PC-9 (cell line): ENCODE measurements at regions not wholly inside any gene's neighbourhood (a gene's known extent, or its start where the extent isn't known, plus 50 kb on each side); places are given as distances from the start of the nearest gene placed in this dataset.

ENCODE experiments used
- BruUV-seq: library from RNA; stranded (reverse); fragments of 400-500 nt; replicated peaks from 2 replicates; lab custom pipeline; 2021; lab: Mats Ljungman, UMichigan
- CTCF ChIA-PET: fragments of 300-600 bp; sonication (Branson Sonifier 250); formaldehyde crosslinking; loops from one replicate; lab custom pipeline; 2022; ENCODE audit warnings: antibody characterized with exemption; lab: Charles Lee
- POLR2A ChIA-PET: fragments of 300-600 bp; sonication (Branson Sonifier 250); formaldehyde crosslinking; loops from one replicate; lab custom pipeline; 2022; ENCODE audit warnings: antibody characterized with exemption; ENCODE audit not compliant: unreplicated experiment; lab: Charles Lee
- DNase-seq, 2 experiments: peaks; one replicate each; pipeline versions ENCODE4 v3.0.0 to v3.0.0-alpha.2; 2015 to 2022; ENCODE audit warnings: mixed read lengths in 1 of 2
- H2AFZ ChIP-seq: fragments of 200-600 bp; sonication (generic); 2 replicates; pipeline ENCODE4 v1.8.1; 2017; ENCODE audit warnings: antibody characterized with exemption
- H3F3A ChIP-seq: fragments of 200-600 bp; sonication (generic); 2 replicates; pipeline ENCODE4 v1.8.1; 2017; ENCODE audit warnings: antibody characterized with exemption, mild to moderate bottlenecking, low read depth; ENCODE audit not compliant: insufficient read depth
- H3K27ac ChIP-seq: fragments of 200-600 bp; sonication (generic); 2 replicates; pipeline ENCODE4 v1.6.1; 2016; ENCODE audit warnings: mixed run types
- H3K27me3 ChIP-seq: fragments of 200-600 bp; sonication (generic); 2 replicates; pipeline ENCODE4 v1.6.1; 2016; ENCODE audit warnings: low read depth, mixed run types; ENCODE audit not compliant: insufficient read depth
- H3K36me3 ChIP-seq: fragments of 200-600 bp; sonication (generic); 2 replicates; pipeline ENCODE4 v1.6.1; 2016; ENCODE audit warnings: low read depth, mixed run types
- H3K4me1 ChIP-seq: fragments of 200-600 bp; sonication (generic); replicated peaks from 2 replicates; pipeline ENCODE4 v1.6.1; 2016; ENCODE audit warnings: mixed run types; ENCODE audit not compliant: insufficient read depth
- H3K4me2 ChIP-seq: fragments of 200-600 bp; sonication (generic); 2 replicates; pipeline ENCODE4 v1.6.1; 2017; ENCODE audit warnings: mixed run types
- H3K4me3 ChIP-seq: fragments of 200-600 bp; sonication (generic); 2 replicates; pipeline ENCODE4 v1.6.1; 2016; ENCODE audit warnings: mixed run types
- H3K79me2 ChIP-seq: fragments of 200-600 bp; sonication (generic); 2 replicates; pipeline ENCODE4 v1.6.1; 2017; ENCODE audit warnings: low read depth, mixed run types
- H3K9me2 ChIP-seq: fragments of 200-600 bp; sonication (generic); 2 replicates; pipeline ENCODE4 v1.8.1; 2017; ENCODE audit warnings: mild to moderate bottlenecking; ENCODE audit not compliant: insufficient read depth
- H3K9me3 ChIP-seq: fragments of 200-600 bp; sonication (generic); 2 replicates; pipeline ENCODE4 v1.8.1; 2016; ENCODE audit warnings: low read depth; ENCODE audit not compliant: insufficient read depth
- H4K20me1 ChIP-seq: fragments of 200-600 bp; sonication (generic); 2 replicates; pipeline ENCODE4 v1.8.1; 2017; ENCODE audit not compliant: insufficient read depth
- EZH2 ChIP-seq: fragments of 200-600 bp; sonication (generic); IDR thresholded peaks from 2 replicates; pipeline ENCODE4 v1.8.0; 2017; ENCODE audit warnings: antibody characterized with exemption, low read depth
- intact Hi-C: fragments of 100-400 bp; cut with micrococcal nuclease; formaldehyde crosslinking; loops from one replicate; pipeline ENCODE4 v1.10.0; 2022; ENCODE audit not compliant: unreplicated experiment
- TF ChIP-seq, protein P1 (sequence below): fragments of 200-600 bp; sonication (generic); conservative IDR thresholded peaks from 2 replicates; pipeline ENCODE4 v1.6.1; 2017; ENCODE audit warnings: mixed run types, antibody characterized with exemption, mild to moderate bottlenecking, moderate library complexity

DNA sequence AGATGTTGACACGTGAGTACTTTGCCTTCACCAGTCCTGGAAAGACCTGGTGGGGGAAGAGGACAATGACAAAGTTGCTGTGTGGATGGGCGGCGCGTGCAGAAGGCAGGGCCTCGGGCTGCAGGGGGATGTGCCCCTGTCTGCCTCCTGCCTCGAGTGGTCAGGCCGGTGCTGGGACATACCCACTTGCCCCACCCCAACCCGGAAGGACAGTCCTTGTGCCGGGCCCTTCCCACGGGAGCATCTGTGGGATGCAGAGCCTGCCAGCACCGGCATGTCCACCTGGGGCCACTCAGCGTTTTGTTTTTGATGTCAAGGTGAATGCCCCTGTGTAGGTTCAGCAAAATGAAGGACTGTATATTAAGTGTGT lies 60.5 kb upstream of the BHLHE23 start:
- Histone ChIP-seq H3K79me2 (no peaks in the 10 kb centered on the region), H3K27me3 (peaks cover 84% of the 10 kb centered on the region), H4K20me1 (no peaks in the 10 kb centered on the region; the same call in 1 of the 2 replicates), H3K4me3 (no peak overlapping the region), H3F3A (no peaks in the 10 kb centered on the region), H3K9me3 (no peaks in the 10 kb centered on the region), H3K27ac (no peak overlapping the region), H3K4me1 (no peaks in the 10 kb centered on the region), H3K9me2 (no peaks in the 10 kb centered on the region), H3K4me2 (no peak overlapping the region), H3K36me3 (no peaks in the 10 kb centered on the region), H2AFZ (no peak overlapping the region)
- no TSS peak for BruUV-seq
- no peak for DNase-seq
- POLR2A ChIA-PET = no interaction called here
- TF ChIP-seq, protein P1, sequence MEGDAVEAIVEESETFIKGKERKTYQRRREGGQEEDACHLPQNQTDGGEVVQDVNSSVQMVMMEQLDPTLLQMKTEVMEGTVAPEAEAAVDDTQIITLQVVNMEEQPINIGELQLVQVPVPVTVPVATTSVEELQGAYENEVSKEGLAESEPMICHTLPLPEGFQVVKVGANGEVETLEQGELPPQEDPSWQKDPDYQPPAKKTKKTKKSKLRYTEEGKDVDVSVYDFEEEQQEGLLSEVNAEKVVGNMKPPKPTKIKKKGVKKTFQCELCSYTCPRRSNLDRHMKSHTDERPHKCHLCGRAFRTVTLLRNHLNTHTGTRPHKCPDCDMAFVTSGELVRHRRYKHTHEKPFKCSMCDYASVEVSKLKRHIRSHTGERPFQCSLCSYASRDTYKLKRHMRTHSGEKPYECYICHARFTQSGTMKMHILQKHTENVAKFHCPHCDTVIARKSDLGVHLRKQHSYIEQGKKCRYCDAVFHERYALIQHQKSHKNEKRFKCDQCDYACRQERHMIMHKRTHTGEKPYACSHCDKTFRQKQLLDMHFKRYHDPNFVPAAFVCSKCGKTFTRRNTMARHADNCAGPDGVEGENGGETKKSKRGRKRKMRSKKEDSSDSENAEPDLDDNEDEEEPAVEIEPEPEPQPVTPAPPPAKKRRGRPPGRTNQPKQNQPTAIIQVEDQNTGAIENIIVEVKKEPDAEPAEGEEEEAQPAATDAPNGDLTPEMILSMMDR = no peak
- no peak for TF ChIP-seq EZH2
- CTCF ChIA-PET = no interaction called here
- intact Hi-C loops = no loop called here

DNA sequence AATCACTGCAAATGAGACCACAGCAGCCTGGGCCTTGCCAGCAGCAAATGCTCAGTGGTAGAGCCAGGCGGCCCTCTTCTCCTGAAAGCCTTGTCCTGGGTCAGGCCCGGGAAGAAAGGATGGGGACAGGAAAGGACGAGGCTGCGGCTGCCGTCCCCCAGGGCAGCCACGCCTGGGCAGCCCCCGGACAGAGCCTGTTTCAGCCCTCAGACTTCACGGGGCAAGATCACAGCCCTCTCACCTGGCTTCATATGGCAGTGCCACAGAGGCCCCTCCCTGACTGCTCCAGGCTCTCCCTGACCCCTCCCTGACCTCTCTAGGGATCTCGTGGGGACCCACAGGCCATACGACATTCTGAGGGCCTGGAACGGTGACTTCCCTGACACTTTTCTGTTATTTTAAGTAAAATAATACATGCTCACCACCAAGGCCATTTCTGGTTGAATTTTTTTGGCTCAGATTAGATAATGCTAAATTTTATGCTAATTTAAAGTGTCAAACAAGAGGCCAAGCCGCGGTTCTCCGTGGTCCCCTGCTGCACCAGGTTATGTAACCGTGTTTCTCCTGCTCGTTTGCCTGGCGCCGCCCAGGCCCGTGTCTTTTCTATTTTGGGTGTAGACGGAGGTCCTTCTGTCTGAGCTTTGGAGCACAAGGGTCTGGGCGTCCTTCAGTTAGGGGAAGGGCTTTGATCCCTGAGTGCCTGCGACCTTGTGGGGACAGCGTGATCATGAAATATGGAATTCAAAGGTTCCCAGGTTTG lies 59.9 kb upstream of the BHLHE23 start:
- Histone ChIP-seq H3K4me3 (no peak overlapping the region), H3K4me1 (no peaks in the 10 kb centered on the region), H3K27me3 (peaks cover 90% of the 10 kb centered on the region), H3F3A (no peaks in the 10 kb centered on the region), H3K36me3 (no peaks in the 10 kb centered on the region), H4K20me1 (no peaks in the 10 kb centered on the region; the same call in 1 of the 2 replicates), H3K27ac (no peak overlapping the region), H2AFZ (no peak overlapping the region), H3K79me2 (no peaks in the 10 kb centered on the region), H3K9me3 (no peaks in the 10 kb centered on the region), H3K4me2 (no peak overlapping the region), H3K9me2 (no peaks in the 10 kb centered on the region)
- DNase-seq = no peak
- no TSS peak for BruUV-seq
- TF ChIP-seq, protein P1 = no peak
- no peak for TF ChIP-seq EZH2
- ChIA-PET POLR2A (no interaction called here), CTCF (no interaction called here)
- intact Hi-C loops = no loop called here

DNA sequence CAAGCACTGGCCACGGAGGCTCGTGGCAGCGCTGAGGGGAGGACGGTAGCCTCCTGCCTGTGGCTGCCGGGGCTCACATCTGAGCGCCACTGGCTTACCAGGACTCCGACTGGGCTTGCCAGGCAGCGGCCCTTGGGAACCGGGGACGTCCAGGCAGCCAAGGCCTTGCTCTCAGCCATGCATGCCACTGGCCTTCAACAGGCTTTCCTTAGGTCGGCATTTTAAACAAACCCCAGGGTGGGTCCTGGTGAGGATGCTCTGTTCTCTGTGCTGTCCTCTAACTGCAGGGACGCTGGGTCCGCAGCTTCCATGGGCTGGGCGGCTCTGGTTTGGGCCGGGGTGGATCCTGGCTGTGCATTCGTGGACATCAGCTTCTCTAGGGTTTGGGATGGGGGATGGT lies 59.1 kb upstream of the BHLHE23 start:
- no TSS peak for BruUV-seq
- Histone ChIP-seq H3K4me2 (no peak overlapping the region), H2AFZ (no peak overlapping the region), H4K20me1 (no peaks in the 10 kb centered on the region; the same call in 1 of the 2 replicates), H3K36me3 (no peaks in the 10 kb centered on the region), H3K27ac (no peak overlapping the region), H3K4me1 (no peaks in the 10 kb centered on the region), H3K4me3 (no peak overlapping the region), H3K9me2 (no peaks in the 10 kb centered on the region), H3F3A (no peaks in the 10 kb centered on the region), H3K27me3 (peaks cover 94% of the 10 kb centered on the region), H3K79me2 (no peaks in the 10 kb centered on the region), H3K9me3 (no peaks in the 10 kb centered on the region)
- no peak for DNase-seq
- TF ChIP-seq, protein P1 = no peak
- TF ChIP-seq EZH2 = no peak
- ChIA-PET POLR2A (no interaction called here), CTCF (no interaction called here)
- intact Hi-C loops = no loop called here
